HG03135 (cell line): ENCODE measurements at regions not wholly inside any gene's neighbourhood (a gene's known extent, or its start where the extent isn't known, plus 50 kb on each side); places are given as distances from the start of the nearest gene placed in this dataset.
"Not testable (repeated sequence)": the region's sequence is repeated elsewhere in the genome, so short reads cannot be mapped to it uniquely, and the experiment has no call there.

ENCODE experiments used
- ATAC-seq: cut with Tn5 transposase; IDR thresholded peaks from one replicate; pipeline ENCODE4 v1.9.1; 2021; ENCODE audit warnings: mild to moderate bottlenecking, moderate library complexity; ENCODE audit not compliant: unreplicated experiment

- no peak for ATAC-seq
These were observed 231.8 kb upstream of the FOXP2 start for GRCh38 chr7:114182837-114183236.

- ATAC-seq, result no peak
These were observed 233.3 kb upstream of the FOXP2 start for GRCh38 chr7:114181280-114181679.

- no peak for ATAC-seq
These were observed 233.9 kb upstream of the FOXP2 start for GRCh38 chr7:114180556-114181266.

- ATAC-seq, result no peak
These were observed 239.5 kb upstream of the FOXP2 start for GRCh38 chr7:114175125-114175524.

DNA sequence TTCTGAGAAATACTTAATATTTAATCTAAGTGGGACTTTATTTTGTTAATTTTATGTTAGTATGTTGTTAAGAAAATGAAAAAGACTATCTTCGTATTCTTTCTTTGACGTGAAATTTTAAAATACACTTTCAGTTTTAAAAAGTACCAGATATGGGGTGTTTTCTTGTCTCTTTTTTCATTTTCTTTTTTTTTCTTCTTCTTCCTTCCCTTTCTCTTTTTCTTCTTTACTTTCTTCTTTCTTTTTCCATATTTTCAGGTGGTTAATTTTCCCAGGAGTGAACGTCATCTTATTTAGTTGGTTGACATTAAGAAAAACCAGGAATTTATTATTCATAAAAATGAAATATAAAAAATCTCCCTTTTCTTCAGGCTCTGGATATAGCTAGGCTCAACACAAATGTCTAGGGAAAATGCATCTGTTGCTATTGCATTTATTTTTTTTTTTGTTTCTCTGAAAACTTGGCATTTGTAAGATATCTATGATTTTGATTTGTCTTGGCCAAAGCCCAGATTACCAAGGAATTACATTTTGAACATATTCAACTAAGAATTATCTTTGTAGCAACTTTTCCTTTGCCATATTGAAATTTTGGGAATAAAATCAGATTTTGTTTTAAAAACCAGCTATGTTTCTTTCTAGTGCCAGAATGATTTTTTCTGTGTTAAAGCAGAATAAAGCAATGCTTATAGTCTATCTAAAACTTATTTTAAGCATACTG lies 241.3 kb upstream of the FOXP2 start:
- ATAC-seq, result no peak

GRCh38 chr7:114169389-114169788 lies 245.2 kb upstream of the FOXP2 start:
- not testable (repeated sequence) for ATAC-seq

DNA sequence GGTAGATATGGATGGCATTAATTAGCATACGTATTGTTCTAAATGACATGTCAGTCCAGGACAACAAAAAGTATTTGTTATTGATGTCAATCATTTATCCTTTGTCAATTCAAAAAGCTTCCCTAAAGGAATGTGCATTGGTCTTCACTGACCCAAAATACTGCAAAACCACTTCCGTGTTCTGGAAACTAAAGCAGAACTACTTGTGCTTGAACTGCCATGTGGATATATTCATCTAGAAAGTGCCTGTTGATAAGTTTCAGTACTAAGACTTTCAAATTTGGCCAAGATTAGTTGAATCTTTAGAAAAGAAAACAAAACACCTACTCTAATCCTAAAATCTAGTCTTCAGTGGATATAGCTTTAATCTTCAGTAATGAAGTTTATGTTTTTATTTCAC lies 242.1 kb upstream of the PPP1R3A start:
- ATAC-seq, result no peak

DNA sequence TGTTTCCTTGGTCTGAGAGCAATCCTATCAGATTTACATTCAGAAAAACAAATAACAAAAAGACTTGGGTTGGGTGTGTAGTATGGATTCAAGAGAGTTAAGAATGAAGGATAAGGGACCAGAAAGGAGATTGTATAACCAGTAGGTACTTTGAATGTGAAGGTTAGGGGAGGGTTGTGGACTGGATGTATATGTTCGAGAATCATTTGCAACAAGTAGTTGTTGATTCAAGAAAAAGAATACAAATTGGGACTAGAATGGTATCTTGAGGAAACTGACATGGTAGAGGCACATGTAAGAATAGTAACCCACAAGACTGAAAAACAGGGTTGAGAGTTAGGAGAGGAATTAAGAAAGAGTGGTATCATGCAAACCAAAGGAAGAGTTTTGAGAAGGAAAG lies 240.0 kb upstream of the PPP1R3A start:
- ATAC-seq, result no peak

GRCh38 chr7:114158275-114158674 lies 239.5 kb upstream of the PPP1R3A start:
- no peak for ATAC-seq

DNA sequence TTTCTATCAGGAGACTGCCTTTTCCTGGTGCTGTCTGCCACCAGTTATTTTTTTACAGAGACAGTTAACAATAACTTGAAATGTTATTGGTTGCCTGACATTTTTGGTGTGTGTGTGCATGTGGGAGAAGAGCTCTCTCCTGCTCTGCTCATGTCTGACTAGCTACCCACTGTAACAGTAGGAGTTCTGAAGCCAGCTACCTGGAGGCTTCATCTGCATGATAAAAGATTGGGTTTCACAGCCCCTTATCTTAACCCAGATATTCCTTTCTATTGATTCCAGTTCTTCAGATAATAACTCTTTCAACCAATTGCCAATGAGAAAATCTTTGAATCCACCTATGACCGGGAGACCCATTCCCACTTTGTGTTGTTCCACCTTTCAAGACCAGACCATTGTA lies 237.4 kb upstream of the PPP1R3A start:
- ATAC-seq, result no peak

- ATAC-seq, result no peak
These were observed 236.6 kb upstream of the PPP1R3A start for GRCh38 chr7:114155116-114156110.

GRCh38 chr7:114153700-114154099 lies 234.9 kb upstream of the PPP1R3A start:
- ATAC-seq, result no peak

DNA sequence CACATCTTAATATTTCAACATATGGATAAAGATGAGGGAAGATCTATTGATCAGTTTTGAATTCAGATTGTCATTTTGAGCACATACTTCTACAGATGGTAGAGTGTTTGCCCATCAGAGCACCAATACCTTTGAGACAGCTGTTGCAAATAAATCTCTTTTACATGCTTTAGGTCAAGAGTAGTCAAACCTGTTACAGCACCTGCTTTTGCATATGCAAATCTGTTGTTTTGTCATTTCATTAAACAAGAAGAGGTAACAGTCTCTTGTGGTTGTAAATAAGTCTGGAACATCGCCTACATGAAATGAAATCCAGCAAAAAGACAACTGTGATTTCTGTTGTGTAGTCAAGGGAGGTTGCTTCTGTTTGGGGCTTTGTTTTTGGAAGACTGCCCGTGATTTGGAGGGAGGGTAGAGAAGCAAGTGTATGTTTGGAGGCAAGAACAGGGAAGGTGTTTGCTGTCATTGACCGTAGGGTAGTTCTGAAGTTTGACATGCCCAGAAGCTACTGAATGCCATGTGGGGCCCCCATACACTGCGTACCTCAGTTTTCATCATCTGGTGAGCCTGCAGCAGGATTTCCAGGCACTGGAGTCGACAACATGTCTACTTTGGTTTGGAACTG lies 233.6 kb upstream of the PPP1R3A start:
- no peak for ATAC-seq

GRCh38 chr7:114151777-114152176 lies 233.0 kb upstream of the PPP1R3A start:
- no peak for ATAC-seq

DNA sequence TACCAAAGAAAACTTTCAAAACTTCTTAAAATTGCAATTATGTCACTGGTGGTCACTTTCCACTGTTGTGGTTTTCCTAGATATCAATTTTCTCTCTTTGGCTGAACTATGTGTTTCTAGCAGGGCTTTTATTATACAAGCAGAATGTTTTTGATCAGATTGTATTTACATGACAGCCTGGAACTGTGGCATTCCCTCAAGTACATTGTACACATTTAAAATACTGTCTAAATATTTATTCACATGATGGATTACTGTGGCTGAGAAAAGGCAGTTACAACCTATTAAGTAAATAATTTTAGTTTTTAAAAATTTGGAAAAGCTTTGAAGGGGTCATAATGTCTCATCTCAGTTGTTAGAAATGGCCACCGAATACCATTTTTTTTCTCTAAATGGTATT lies 231.9 kb upstream of the PPP1R3A start:
- ATAC-seq, result no peak

GRCh38 chr7:114148779-114149178 lies 230.0 kb upstream of the PPP1R3A start:
- ATAC-seq, result no peak

- no peak for ATAC-seq
These were observed 222.6 kb upstream of the PPP1R3A start for GRCh38 chr7:114141415-114141814.

DNA sequence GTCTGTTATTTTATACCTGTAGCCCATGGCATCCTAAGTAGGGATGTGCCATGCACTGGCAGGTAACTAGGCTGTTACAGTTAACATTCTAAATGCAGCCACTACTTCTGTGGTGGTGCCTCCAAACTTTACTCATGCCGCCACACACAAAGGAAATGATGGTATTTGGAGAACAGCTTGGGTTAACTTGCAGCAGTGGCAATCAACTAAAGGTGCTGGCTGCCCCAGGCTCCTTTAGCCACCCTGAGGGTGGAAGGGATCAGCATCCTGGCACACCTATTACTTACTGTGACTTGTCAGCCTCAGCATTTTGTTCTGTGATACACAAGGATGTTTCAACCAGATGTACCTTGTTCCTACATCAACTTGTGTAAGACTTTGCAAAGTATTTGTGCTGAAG lies 221.8 kb upstream of the PPP1R3A start:
- ATAC-seq, result no peak

GRCh38 chr7:114139690-114140089 lies 220.9 kb upstream of the PPP1R3A start:
- ATAC-seq, result not testable (repeated sequence)

DNA sequence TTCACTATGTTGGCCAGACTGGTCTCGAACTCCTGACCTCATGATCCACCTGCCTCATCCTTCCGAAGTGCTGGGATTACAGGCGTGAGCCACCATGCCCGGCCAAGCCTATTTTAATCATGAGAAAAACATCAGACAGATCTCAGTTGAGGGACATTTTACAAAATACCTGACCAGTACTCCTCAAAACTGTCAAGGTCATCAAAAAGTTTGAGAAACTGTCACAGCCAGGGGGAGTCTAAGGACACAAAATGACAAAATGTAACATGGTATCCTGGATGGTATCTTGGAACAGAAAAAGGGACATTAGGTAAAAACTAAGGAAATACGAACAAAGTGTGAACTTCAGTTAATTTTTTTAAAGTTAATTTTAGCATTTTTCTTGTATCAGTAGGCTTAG lies 219.8 kb upstream of the PPP1R3A start:
- no peak for ATAC-seq

- ATAC-seq, result no peak
These were observed 214.9 kb upstream of the PPP1R3A start for GRCh38 chr7:114133717-114134116.
